ENCODE measurements at regions not wholly inside any gene's neighbourhood (a gene's known extent, or its start where the extent isn't known, plus 50 kb on each side); places are given as distances from the start of the nearest gene placed in this dataset.

- no CpG with 5 or more reads among the region's 1 CpG for WGBS
These were observed 59.9 kb upstream of the ARRDC3 start for GRCh38 chr5:91443023-91443422.

GRCh38 chr5:91441082-91441481, 58.0 kb upstream of the ARRDC3 start:
- no peak overlapping the region for H3K23ac ChIP-seq (ENCODE audit: low read length in 2 of 2)
- no peak for DNase-seq
- H3K18ac ChIP-seq (ENCODE audit: low read depth in 1 of 2, low read length in 2 of 2) = no peak overlapping the region
- H2AFZ ChIP-seq (ENCODE audit: low read depth, low read length) = no peak overlapping the region
- H3K79me1 ChIP-seq (replicated peaks; ENCODE audit: low read length, poor library complexity, severe bottlenecking) = no peaks in the 10 kb centered on the region
- H4K91ac ChIP-seq (ENCODE audit: low read length) = no peak overlapping the region
- H3K4me3 ChIP-seq (ENCODE audit: insufficient read depth in 1 of 2, low read depth in 1 of 2, low read length in 2 of 2) = no peak overlapping the region
- no peak overlapping the region for H3K9ac ChIP-seq (ENCODE audit: low read length)
- H3K9me3 ChIP-seq (ENCODE audit: control insufficient read depth, low read length) = no peaks in the 10 kb centered on the region
- H3K4ac ChIP-seq (ENCODE audit: low read depth in 1 of 2, low read length in 2 of 2) = no peak overlapping the region
- H2BK12ac ChIP-seq (ENCODE audit: low read length in 2 of 2) = no peak overlapping the region
- no peak overlapping the region for H2BK120ac ChIP-seq (ENCODE audit: low read depth, low read length)
- H3K14ac ChIP-seq (ENCODE audit: low read length in 2 of 2) = no peak overlapping the region
- H4K8ac ChIP-seq (ENCODE audit: low read length) = no peak overlapping the region
- H3K36me3 ChIP-seq (ENCODE audit: control insufficient read depth in 1 of 2, insufficient read depth in 2 of 2, low read depth in 1 of 2, low read length in 2 of 2) = no peaks in the 10 kb centered on the region
- no peaks in the 10 kb centered on the region for H3K4me1 ChIP-seq (ENCODE audit: control insufficient read depth, insufficient read depth, low read depth, low read length)
- no peak overlapping the region for H2AK5ac ChIP-seq (ENCODE audit: low read length, severe bottlenecking)
- H3K27ac ChIP-seq (ENCODE audit: low read length, poor library complexity, severe bottlenecking) = no peak overlapping the region
- no peak overlapping the region for H2BK15ac ChIP-seq (ENCODE audit: low read depth, poor library complexity, severe bottlenecking)
- no peaks in the 10 kb centered on the region for H3K27me3 ChIP-seq (ENCODE audit: control insufficient read depth in 1 of 2, insufficient read depth in 1 of 2, low read length in 2 of 2)
- no CpG with 5 or more reads among the region's 1 CpG for WGBS
- no peak overlapping the region for H3K4me2 ChIP-seq (ENCODE audit: low read length, poor library complexity, severe bottlenecking)
- no peak overlapping the region for H2BK5ac ChIP-seq (ENCODE audit: low read depth, low read length, poor library complexity, severe bottlenecking)

More at GRCh38 chr5:91443023-91443422, 59.9 kb upstream of the ARRDC3 start:
- H2BK120ac ChIP-seq (ENCODE audit: low read depth, low read length) = no peak overlapping the region
- no peak overlapping the region for H3K4me2 ChIP-seq (ENCODE audit: low read length, poor library complexity, severe bottlenecking)
- DNase-seq = peak; percentile 24
- H2BK12ac ChIP-seq (ENCODE audit: low read length in 2 of 2) = no peak overlapping the region
- H3K23ac ChIP-seq (ENCODE audit: low read length in 2 of 2) = no peak overlapping the region
- H3K79me1 ChIP-seq (replicated peaks; ENCODE audit: low read length, poor library complexity, severe bottlenecking) = no peaks in the 10 kb centered on the region
- H3K27me3 ChIP-seq (ENCODE audit: control insufficient read depth in 1 of 2, insufficient read depth in 1 of 2, low read length in 2 of 2) = no peaks in the 10 kb centered on the region
- H3K4me1 ChIP-seq (ENCODE audit: control insufficient read depth, insufficient read depth, low read depth, low read length) = no peaks in the 10 kb centered on the region
- no peak overlapping the region for H3K4ac ChIP-seq (ENCODE audit: low read depth in 1 of 2, low read length in 2 of 2)
- no peak overlapping the region for H3K18ac ChIP-seq (ENCODE audit: low read depth in 1 of 2, low read length in 2 of 2)
- no peak overlapping the region for H2BK5ac ChIP-seq (ENCODE audit: low read depth, low read length, poor library complexity, severe bottlenecking)
- no peak overlapping the region for H4K91ac ChIP-seq (ENCODE audit: low read length)
- H3K36me3 ChIP-seq (ENCODE audit: control insufficient read depth in 1 of 2, insufficient read depth in 2 of 2, low read depth in 1 of 2, low read length in 2 of 2) = no peaks in the 10 kb centered on the region
- no peak overlapping the region for H3K4me3 ChIP-seq (ENCODE audit: insufficient read depth in 1 of 2, low read depth in 1 of 2, low read length in 2 of 2)
- no peak overlapping the region for H3K9ac ChIP-seq (ENCODE audit: low read length)
- no peak overlapping the region for H2BK15ac ChIP-seq (ENCODE audit: low read depth, poor library complexity, severe bottlenecking)
- no peak overlapping the region for H2AK5ac ChIP-seq (ENCODE audit: low read length, severe bottlenecking)
- H3K9me3 ChIP-seq (ENCODE audit: control insufficient read depth, low read length) = no peaks in the 10 kb centered on the region
- no peak overlapping the region for H3K27ac ChIP-seq (ENCODE audit: low read length, poor library complexity, severe bottlenecking)
- H3K14ac ChIP-seq (ENCODE audit: low read length in 2 of 2) = no peak overlapping the region
- no peak overlapping the region for H2AFZ ChIP-seq (ENCODE audit: low read depth, low read length)
- H4K8ac ChIP-seq (ENCODE audit: low read length) = no peak overlapping the region

GRCh38 chr5:91438871-91439270, 55.8 kb upstream of the ARRDC3 start:
- H2BK12ac ChIP-seq (ENCODE audit: low read length in 2 of 2) = no peak overlapping the region
- H2BK5ac ChIP-seq (ENCODE audit: low read depth, low read length, poor library complexity, severe bottlenecking) = no peak overlapping the region
- H2AFZ ChIP-seq (ENCODE audit: low read depth, low read length) = no peak overlapping the region
- H3K9ac ChIP-seq (ENCODE audit: low read length) = no peak overlapping the region
- no peaks in the 10 kb centered on the region for H3K36me3 ChIP-seq (ENCODE audit: control insufficient read depth in 1 of 2, insufficient read depth in 2 of 2, low read depth in 1 of 2, low read length in 2 of 2)
- H3K4me3 ChIP-seq (ENCODE audit: insufficient read depth in 1 of 2, low read depth in 1 of 2, low read length in 2 of 2) = no peak overlapping the region
- no peak overlapping the region for H3K27ac ChIP-seq (ENCODE audit: low read length, poor library complexity, severe bottlenecking)
- no peak overlapping the region for H3K18ac ChIP-seq (ENCODE audit: low read depth in 1 of 2, low read length in 2 of 2)
- no peak overlapping the region for H4K91ac ChIP-seq (ENCODE audit: low read length)
- no peaks in the 10 kb centered on the region for H3K9me3 ChIP-seq (ENCODE audit: control insufficient read depth, low read length)
- H3K4me2 ChIP-seq (ENCODE audit: low read length, poor library complexity, severe bottlenecking) = no peak overlapping the region
- peak overlapping the region in 1 of 2 experiments; percentile 14 for H3K23ac ChIP-seq (ENCODE audit: low read length in 2 of 2)
- no peak overlapping the region for H3K14ac ChIP-seq (ENCODE audit: low read length in 2 of 2)
- H2AK5ac ChIP-seq (ENCODE audit: low read length, severe bottlenecking) = no peak overlapping the region
- no peak for DNase-seq
- no peak overlapping the region for H2BK120ac ChIP-seq (ENCODE audit: low read depth, low read length)
- H3K79me1 ChIP-seq (replicated peaks; ENCODE audit: low read length, poor library complexity, severe bottlenecking) = no peaks in the 10 kb centered on the region
- H3K4me1 ChIP-seq (ENCODE audit: control insufficient read depth, insufficient read depth, low read depth, low read length) = no peaks in the 10 kb centered on the region
- no peak overlapping the region for H4K8ac ChIP-seq (ENCODE audit: low read length)
- WGBS = no CpG with 5 or more reads among the region's 1 CpG
- H2BK15ac ChIP-seq (ENCODE audit: low read depth, poor library complexity, severe bottlenecking) = no peak overlapping the region
- H3K4ac ChIP-seq (ENCODE audit: low read depth in 1 of 2, low read length in 2 of 2) = no peak overlapping the region
- H3K27me3 ChIP-seq (ENCODE audit: control insufficient read depth in 1 of 2, insufficient read depth in 1 of 2, low read length in 2 of 2) = no peaks in the 10 kb centered on the region

- no peak overlapping the region for H3K4me2 ChIP-seq (ENCODE audit: low read length, poor library complexity, severe bottlenecking)
- H2BK5ac ChIP-seq (ENCODE audit: low read depth, low read length, poor library complexity, severe bottlenecking) = no peak overlapping the region
- no peaks in the 10 kb centered on the region for H3K9me3 ChIP-seq (ENCODE audit: control insufficient read depth, low read length)
- no peak overlapping the region for H3K9ac ChIP-seq (ENCODE audit: low read length)
- H3K14ac ChIP-seq (ENCODE audit: low read length in 2 of 2) = no peak overlapping the region
- no peak overlapping the region for H3K4me3 ChIP-seq (ENCODE audit: insufficient read depth in 1 of 2, low read depth in 1 of 2, low read length in 2 of 2)
- no peak overlapping the region for H4K91ac ChIP-seq (ENCODE audit: low read length)
- no peak overlapping the region for H4K8ac ChIP-seq (ENCODE audit: low read length)
- H2AFZ ChIP-seq (ENCODE audit: low read depth, low read length) = no peak overlapping the region
- WGBS = no CpG with 5 or more reads among the region's 3 CpGs
- H2BK12ac ChIP-seq (ENCODE audit: low read length in 2 of 2) = no peak overlapping the region
- no peak overlapping the region for H2BK120ac ChIP-seq (ENCODE audit: low read depth, low read length)
- H3K23ac ChIP-seq (ENCODE audit: low read length in 2 of 2) = no peak overlapping the region
- DNase-seq = no peak
- H3K79me1 ChIP-seq (replicated peaks; ENCODE audit: low read length, poor library complexity, severe bottlenecking) = no peaks in the 10 kb centered on the region
- no peak overlapping the region for H3K18ac ChIP-seq (ENCODE audit: low read depth in 1 of 2, low read length in 2 of 2)
- H3K27ac ChIP-seq (ENCODE audit: low read length, poor library complexity, severe bottlenecking) = no peak overlapping the region
- no peaks in the 10 kb centered on the region for H3K27me3 ChIP-seq (ENCODE audit: control insufficient read depth in 1 of 2, insufficient read depth in 1 of 2, low read length in 2 of 2)
- H3K4ac ChIP-seq (ENCODE audit: low read depth in 1 of 2, low read length in 2 of 2) = no peak overlapping the region
- H2BK15ac ChIP-seq (ENCODE audit: low read depth, poor library complexity, severe bottlenecking) = no peak overlapping the region
- no peaks in the 10 kb centered on the region for H3K36me3 ChIP-seq (ENCODE audit: control insufficient read depth in 1 of 2, insufficient read depth in 2 of 2, low read depth in 1 of 2, low read length in 2 of 2)
- no peaks in the 10 kb centered on the region for H3K4me1 ChIP-seq (ENCODE audit: control insufficient read depth, insufficient read depth, low read depth, low read length)
- H2AK5ac ChIP-seq (ENCODE audit: low read length, severe bottlenecking) = no peak overlapping the region
These were observed 53.1 kb upstream of the ARRDC3 start for GRCh38 chr5:91436241-91436640.
